GM18505 (cell line): ENCODE measurements at regions not wholly inside any gene's neighbourhood (a gene's known extent, or its start where the extent isn't known, plus 50 kb on each side); places are given as distances from the start of the nearest gene placed in this dataset.

Experiments
- ATAC-seq: cut with Tn5 transposase; IDR thresholded peaks from one replicate; pipeline ENCODE4 v1.9.1; 2021; ENCODE audit not compliant: unreplicated experiment
- POLR2A ChIP-seq: IDR thresholded peaks from 4 replicates; pipeline ENCODE4 v1.6.1; 2011; ENCODE audit warnings: borderline replicate concordance; ENCODE audit not compliant: insufficient read depth, insufficient read length; ENCODE audit errors: extremely low read depth

- ATAC-seq: no peak
- no peak for TF ChIP-seq POLR2A
These were observed 291.5 kb downstream of the SOX11 start for GRCh38 chr2:5983511-5984272.

- no peak for TF ChIP-seq POLR2A
- ATAC-seq: no peak
These were observed 292.1 kb downstream of the SOX11 start for GRCh38 chr2:5984273-5984655.

GRCh38 chr2:5984946-5985345, 292.8 kb downstream of the SOX11 start:
- no peak for TF ChIP-seq POLR2A
- no peak for ATAC-seq

GRCh38 chr2:5985536-5986385, 293.6 kb downstream of the SOX11 start:
- no peak for TF ChIP-seq POLR2A

GRCh38 chr2:5986801-5987787, 294.9 kb downstream of the SOX11 start:
- TF ChIP-seq POLR2A: no peak
- no peak for ATAC-seq

More at GRCh38 chr2:5985536-5986385, 293.6 kb downstream of the SOX11 start:
- ATAC-seq: no peak

- TF ChIP-seq POLR2A: no peak
- ATAC-seq: no peak
These were observed 295.9 kb downstream of the SOX11 start for GRCh38 chr2:5988120-5988519.

GRCh38 chr2:5990086-5990485, 297.9 kb downstream of the SOX11 start:
- TF ChIP-seq POLR2A: no peak
- no peak for ATAC-seq

- TF ChIP-seq POLR2A: no peak
- no peak for ATAC-seq
These were observed 299.3 kb downstream of the SOX11 start for GRCh38 chr2:5991305-5991968.

- TF ChIP-seq POLR2A: no peak
- ATAC-seq: no peak
These were observed 303.6 kb downstream of the SOX11 start for GRCh38 chr2:5995832-5996231.

GRCh38 chr2:6008186-6008585, 316.0 kb downstream of the SOX11 start:
- ATAC-seq: no peak
- no peak for TF ChIP-seq POLR2A

- no peak for TF ChIP-seq POLR2A
- no peak for ATAC-seq
These were observed 316.5 kb downstream of the SOX11 start for GRCh38 chr2:6008726-6009125.

GRCh38 chr2:6010163-6010562, 318.0 kb downstream of the SOX11 start:
- ATAC-seq: no peak
- no peak for TF ChIP-seq POLR2A
